Endothelial cell of umbilical vein (primary cell): ENCODE measurements at regions not wholly inside any gene's neighbourhood (a gene's known extent, or its start where the extent isn't known, plus 50 kb on each side); places are given as distances from the start of the nearest gene placed in this dataset.

ENCODE experiments used
- BruUV-seq: library from RNA; stranded (reverse); fragments of 400-500 nt; replicated peaks from 2 replicates; lab custom pipeline; 2021; lab: Mats Ljungman, UMichigan
- CTCF ChIA-PET: fragments of 300-600, 350-600 bp; sonication (Branson Sonifier 250); formaldehyde crosslinking; loops from one replicate; lab custom pipeline; 2021; ENCODE audit warnings: antibody characterized with exemption, inconsistent platforms; lab: Charles Lee
- POLR2A ChIA-PET: fragments of 300-600, 350-600 bp; sonication (Branson Sonifier 250); formaldehyde crosslinking; loops from one replicate; lab custom pipeline; 2021; ENCODE audit warnings: antibody characterized with exemption, inconsistent platforms; lab: Charles Lee
- DNase-seq: peaks from one replicate; pipeline ENCODE4 v3.0.0-alpha.2; 2011; ENCODE audit warnings: low read depth, low spot score
- FAIRE-seq: peaks from 2 replicates; lab custom pipeline; 2011; peaks lifted over from hg19 to GRCh38; lab: Jason Lieb, UNC
- H2AFZ ChIP-seq: 2 replicates; pipeline ENCODE4 v1.6.0; 2012; ENCODE audit warnings: low read depth, low read length, control low read depth, inconsistent platforms
- H3K27ac ChIP-seq: 2 replicates; pipeline ENCODE4 v1.5.1; 2011; ENCODE audit warnings: low read depth, mild to moderate bottlenecking, control low read depth, low read length, moderate library complexity; ENCODE audit not compliant: insufficient read depth
- H3K27me3 ChIP-seq, 2 experiments: 2 replicates each; pipeline versions ENCODE4 v1.6.0 to v1.6.1; 2011; ENCODE audit warnings: low read length in 2 of 2, mixed read lengths in 1 of 2; ENCODE audit not compliant: control insufficient read depth in 2 of 2, insufficient read depth in 2 of 2
- H3K36me3 ChIP-seq, 2 experiments: 2 replicates in 1 of 2; 3 replicates in 1 of 2; pipeline ENCODE4 v1.5.1; 2011; ENCODE audit warnings: low read length in 2 of 2, mild to moderate bottlenecking in 1 of 2, moderate library complexity in 1 of 2; ENCODE audit not compliant: control insufficient read depth in 2 of 2, insufficient read depth in 2 of 2; ENCODE audit errors: extremely low read depth in 1 of 2
- H3K4me1 ChIP-seq: 3 replicates; pipeline ENCODE4 v1.5.1; 2011; ENCODE audit warnings: mild to moderate bottlenecking, low read length; ENCODE audit not compliant: control insufficient read depth, insufficient read depth; ENCODE audit errors: extremely low read depth
- H3K4me2 ChIP-seq: 2 replicates; pipeline ENCODE4 v1.6.1; 2011; ENCODE audit warnings: low read length, control low read depth, mixed read lengths; ENCODE audit not compliant: insufficient read depth
- H3K4me3 ChIP-seq, 3 experiments: fragments of 200-600 bp in 1 of 3; sonication (generic), shearing (Covaris generic) in 1 of 3; replicated peaks in 1 of 3; 2 replicates each; pipeline ENCODE4 v1.5.1; 2011 to 2016; ENCODE audit warnings: control low read depth in 3 of 3, low read length in 3 of 3, mild to moderate bottlenecking in 2 of 3, inconsistent platforms in 1 of 3, low read depth in 1 of 3, moderate library complexity in 1 of 3; ENCODE audit not compliant: insufficient read depth in 1 of 3
- H3K79me2 ChIP-seq: 2 replicates; pipeline ENCODE4 v1.6.0; 2012; ENCODE audit warnings: low read length, inconsistent platforms; ENCODE audit not compliant: control insufficient read depth, insufficient read depth
- H3K9ac ChIP-seq: replicated peaks from 2 replicates; pipeline ENCODE3; 2011; ENCODE audit warnings: low read length, control low read depth; ENCODE audit not compliant: insufficient read depth; ENCODE audit errors: extremely low read depth
- H3K9me1 ChIP-seq: replicated peaks from 3 replicates; pipeline ENCODE4 v1.6.0; 2011; ENCODE audit warnings: mild to moderate bottlenecking, low read length; ENCODE audit not compliant: control insufficient read depth, insufficient read depth; ENCODE audit errors: extremely low read depth
- H3K9me3 ChIP-seq: replicated peaks from 2 replicates; pipeline ENCODE4 v1.5.1; 2012; ENCODE audit warnings: low read length, inconsistent platforms; ENCODE audit not compliant: control insufficient read depth, insufficient read depth
- H4K20me1 ChIP-seq: replicated peaks from 2 replicates; pipeline ENCODE3; 2011; ENCODE audit warnings: mild to moderate bottlenecking, low read length; ENCODE audit not compliant: control insufficient read depth, insufficient read depth; ENCODE audit errors: extremely low read depth
- EZH2 ChIP-seq: IDR thresholded peaks from 2 replicates; pipeline ENCODE4 v1.6.1; 2012; ENCODE audit warnings: borderline replicate concordance, low read depth, mild to moderate bottlenecking, moderate library complexity, low read length, inconsistent platforms; ENCODE audit not compliant: severe bottlenecking
- FOS ChIP-seq: IDR thresholded peaks from 2 replicates; pipeline ENCODE4 v1.6.1; 2011; ENCODE audit warnings: mild to moderate bottlenecking, low read length, moderate library complexity, borderline replicate concordance; ENCODE audit not compliant: insufficient read depth
- GATA2 ChIP-seq: IDR thresholded peaks from 2 replicates; pipeline ENCODE4 v1.7.0; 2011; ENCODE audit warnings: low read depth, mild to moderate bottlenecking, moderate library complexity, mixed read lengths, low read length; ENCODE audit not compliant: insufficient read length, insufficient read depth
- JUN ChIP-seq: IDR thresholded peaks from 2 replicates; pipeline ENCODE4 v1.6.1; 2011; ENCODE audit warnings: borderline replicate concordance, low read depth; ENCODE audit not compliant: insufficient read length, insufficient read depth
- MAX ChIP-seq: IDR thresholded peaks from 2 replicates; pipeline ENCODE4 v1.6.1; 2011; ENCODE audit not compliant: insufficient read depth, insufficient read length
- MYC ChIP-seq: IDR thresholded peaks from one replicate; pipeline ENCODE4 v1.6.1; 2011; ENCODE audit warnings: mild to moderate bottlenecking, low read depth, low read length
- POLR2A ChIP-seq: IDR thresholded peaks from 2 replicates; pipeline ENCODE4 v1.6.1; 2012; ENCODE audit warnings: low read depth, mild to moderate bottlenecking, control low read depth, low read length
- POLR2AphosphoS5 ChIP-seq: IDR thresholded peaks from 2 replicates; pipeline ENCODE4 v1.6.1; 2012; ENCODE audit warnings: low read depth, mild to moderate bottlenecking, control low read depth, low read length, moderate library complexity; ENCODE audit not compliant: insufficient read depth
- dilution Hi-C: fragments of 300-500 bp; cut with MboI; formaldehyde crosslinking; loops from one replicate; pipeline ENCODE4 v1.15.0; 2019; ENCODE audit warnings: low sequenced_read_pairs; ENCODE audit not compliant: extremely low pct_ligation_motif_present
- intact Hi-C: fragments of 100-400 bp; cut with micrococcal nuclease; formaldehyde crosslinking; loops from one replicate; pipeline ENCODE4 v1.10.0; 2022
- TF ChIP-seq, protein P1 (sequence below), 2 donors: IDR thresholded peaks; 1 replicate in 1 of 2; 2 replicates in 1 of 2; pipeline ENCODE4 v1.5.1; 2011; ENCODE audit warnings: low read length in 2 of 2, mild to moderate bottlenecking in 2 of 2, moderate library complexity in 2 of 2, control low read depth in 1 of 2, inconsistent platforms in 1 of 2, low read depth in 1 of 2; ENCODE audit not compliant: insufficient read depth in 1 of 2; ENCODE audit errors: extremely low read depth in 1 of 2

GRCh38 chr1:209335178-209335577, 248.3 kb upstream of the CAMK1G start:
- Histone ChIP-seq H3K4me2 (no peak overlapping the region), H3K9me3 (no peaks in the 10 kb centered on the region), H3K79me2 (no peaks in the 10 kb centered on the region), H3K36me3 (no peaks in the 10 kb centered on the region), H3K27ac (no peak overlapping the region), H3K27me3 (no peaks in the 10 kb centered on the region), H3K9me1 (no peaks in the 10 kb centered on the region), H4K20me1 (no peaks in the 10 kb centered on the region), H2AFZ (no peak overlapping the region), H3K4me3 (no peak overlapping the region), H3K4me1 (no peaks in the 10 kb centered on the region), H3K9ac (no peak overlapping the region)
- TF ChIP-seq, protein P1, sequence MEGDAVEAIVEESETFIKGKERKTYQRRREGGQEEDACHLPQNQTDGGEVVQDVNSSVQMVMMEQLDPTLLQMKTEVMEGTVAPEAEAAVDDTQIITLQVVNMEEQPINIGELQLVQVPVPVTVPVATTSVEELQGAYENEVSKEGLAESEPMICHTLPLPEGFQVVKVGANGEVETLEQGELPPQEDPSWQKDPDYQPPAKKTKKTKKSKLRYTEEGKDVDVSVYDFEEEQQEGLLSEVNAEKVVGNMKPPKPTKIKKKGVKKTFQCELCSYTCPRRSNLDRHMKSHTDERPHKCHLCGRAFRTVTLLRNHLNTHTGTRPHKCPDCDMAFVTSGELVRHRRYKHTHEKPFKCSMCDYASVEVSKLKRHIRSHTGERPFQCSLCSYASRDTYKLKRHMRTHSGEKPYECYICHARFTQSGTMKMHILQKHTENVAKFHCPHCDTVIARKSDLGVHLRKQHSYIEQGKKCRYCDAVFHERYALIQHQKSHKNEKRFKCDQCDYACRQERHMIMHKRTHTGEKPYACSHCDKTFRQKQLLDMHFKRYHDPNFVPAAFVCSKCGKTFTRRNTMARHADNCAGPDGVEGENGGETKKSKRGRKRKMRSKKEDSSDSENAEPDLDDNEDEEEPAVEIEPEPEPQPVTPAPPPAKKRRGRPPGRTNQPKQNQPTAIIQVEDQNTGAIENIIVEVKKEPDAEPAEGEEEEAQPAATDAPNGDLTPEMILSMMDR (IDR thresholded peaks at IDR 0.05; ENCODE audit: extremely low read depth in 1 of 2, insufficient read depth in 1 of 2, low read depth in 1 of 2, low read length in 2 of 2): peak; percentile 66 to 81
- no peak for TF ChIP-seq FOS
- ChIA-PET CTCF (interaction anchor here (0.7 to 1.2 kb wide), 9 partner anchors 11 to 37 kb away, joined by 3 to 6 read pairs (median 4); no protein-coding TSS in a partner anchor), POLR2A (no interaction called here)
- no TSS peak for BruUV-seq
- peak; percentile 83 for FAIRE-seq
- DNase-seq: peak; percentile 24
- dilution Hi-C loops: no loop called here
- intact Hi-C loops: loop anchor here (5.0 kb wide), 1 partner anchor 1213 kb away; no protein-coding TSS in a partner anchor

- Histone ChIP-seq H3K4me1 (no peaks in the 10 kb centered on the region), H2AFZ (no peak overlapping the region), H3K36me3 (no peaks in the 10 kb centered on the region), H3K27me3 (no peaks in the 10 kb centered on the region), H3K9me1 (no peaks in the 10 kb centered on the region), H3K27ac (no peak overlapping the region), H3K4me3 (no peak overlapping the region), H3K79me2 (no peaks in the 10 kb centered on the region), H3K9me3 (no peaks in the 10 kb centered on the region), H4K20me1 (no peaks in the 10 kb centered on the region), H3K9ac (no peak overlapping the region), H3K4me2 (no peak overlapping the region)
- POLR2A ChIA-PET: no interaction called here
- dilution Hi-C loops (no loop called here), intact Hi-C loops (no loop called here)
- BruUV-seq: no TSS peak
- TF ChIP-seq FOS: no peak
- TF ChIP-seq EZH2: no peak
- no peak for TF ChIP-seq POLR2A
- TF ChIP-seq JUN: no peak
- TF ChIP-seq, protein P1 (IDR thresholded peaks at IDR 0.05; ENCODE audit: extremely low read depth in 1 of 2, insufficient read depth in 1 of 2, low read depth in 1 of 2, low read length in 2 of 2): no peak
- no peak for TF ChIP-seq GATA2
- no peak for TF ChIP-seq MAX
- no peak for TF ChIP-seq MYC
- TF ChIP-seq POLR2AphosphoS5: no peak
- CTCF ChIA-PET: no interaction called here
- FAIRE-seq (no peak), DNase-seq (no peak)
These were observed 242.4 kb upstream of the CAMK1G start for GRCh38 chr1:209341146-209341545.
